Retinal pigment epithelial cell (primary cell): ENCODE measurements at regions not wholly inside any gene's neighbourhood (a gene's known extent, or its start where the extent isn't known, plus 50 kb on each side); places are given as distances from the start of the nearest gene placed in this dataset.

Experiments
- DNase-seq: peaks from one replicate; pipeline ENCODE4 v3.0.0-alpha.2; 2010; ENCODE audit warnings: low read depth
- H3K4me3 ChIP-seq: 2 replicates; pipeline ENCODE4 v1.5.1; 2011; ENCODE audit warnings: mild to moderate bottlenecking, low read length, control low read depth, moderate library complexity
- CTCF ChIP-seq: conservative IDR thresholded peaks from 2 replicates; pipeline ENCODE4 v1.5.1; 2011; ENCODE audit warnings: low read depth, low read length, control low read depth, inconsistent platforms

- TF ChIP-seq CTCF, result no peak
- DNase-seq, result no peak
- H3K4me3 ChIP-seq, result no peak overlapping the region
Observed at GRCh38 chr11:21625982-21626381, 566.9 kb upstream of the ANO5 start.

- no peak for DNase-seq
- H3K4me3 ChIP-seq, result no peak overlapping the region
- no peak for TF ChIP-seq CTCF
Observed at GRCh38 chr11:21628641-21629040, 564.2 kb upstream of the ANO5 start.

GRCh38 chr11:21630934-21631478 lies 561.9 kb upstream of the ANO5 start:
- H3K4me3 ChIP-seq, result no peak overlapping the region
- no peak for DNase-seq
- TF ChIP-seq CTCF, result no peak

GRCh38 chr11:21631991-21632390 lies 560.9 kb upstream of the ANO5 start:
- no peak for DNase-seq
- TF ChIP-seq CTCF, result no peak
- no peak overlapping the region for H3K4me3 ChIP-seq

GRCh38 chr11:21634491-21634890 lies 558.4 kb upstream of the ANO5 start:
- no peak overlapping the region for H3K4me3 ChIP-seq
- DNase-seq, result no peak
- no peak for TF ChIP-seq CTCF

GRCh38 chr11:21634956-21635355 lies 557.9 kb upstream of the ANO5 start:
- no peak for TF ChIP-seq CTCF
- no peak overlapping the region for H3K4me3 ChIP-seq
- DNase-seq, result no peak

- no peak overlapping the region for H3K4me3 ChIP-seq
- no peak for TF ChIP-seq CTCF
- no peak for DNase-seq
Observed at GRCh38 chr11:21635394-21636145, 557.3 kb upstream of the ANO5 start.
